ENCODE measurements at regions not wholly inside any gene's neighbourhood (a gene's known extent, or its start where the extent isn't known, plus 50 kb on each side); places are given as distances from the start of the nearest gene placed in this dataset.

GRCh38 chr1:219387211-219387610, 213.5 kb downstream of the LYPLAL1 start:
- no peaks in the 10 kb centered on the region for H4K20me1 ChIP-seq (ENCODE audit: insufficient read depth)
- H3K36me3 ChIP-seq (ENCODE audit: control insufficient read depth in 1 of 2, insufficient read depth in 2 of 2, low read length in 2 of 2), result no peaks in the 10 kb centered on the region
- intact Hi-C loops (cut with micrococcal nuclease), result no loop called here
- H3K9me3 ChIP-seq (ENCODE audit: control insufficient read depth in 1 of 2, insufficient read depth in 1 of 2, low read depth in 1 of 2, low read length in 2 of 2), result no peaks in the 10 kb centered on the region
- ChIA-PET POLR2A (no interaction called here), CTCF (no interaction called here), RAD21 (ENCODE audit: low non-redundant PET in 1 of 2, low total read pairs in 2 of 2, uncharacterized antibody in 2 of 2, unreplicated experiment in 2 of 2) (no interaction called here)
- H3K4me1 ChIP-seq (ENCODE audit: control insufficient read depth in 1 of 2, insufficient read depth in 2 of 2, low read length in 2 of 2), result no peaks in the 10 kb centered on the region
- no peak for ATAC-seq
- no peaks in the 10 kb centered on the region for H3K9me2 ChIP-seq (ENCODE audit: insufficient read depth)
- no peak for DNase-seq (ENCODE audit: low read depth, low spot score)
- H3K4me2 ChIP-seq (ENCODE audit: low read length), result no peak overlapping the region
- H3K4me3 ChIP-seq (replicated peaks in 1 of 2; ENCODE audit: low read depth in 1 of 2, low read length in 2 of 2), result no peak overlapping the region
- H3K27me3 ChIP-seq (ENCODE audit: insufficient read depth, low read length), result no peaks in the 10 kb centered on the region
- no peak overlapping the region for H2AFZ ChIP-seq (ENCODE audit: low read depth, low read length, poor library complexity, severe bottlenecking)
- no peak overlapping the region for H3K27ac ChIP-seq (ENCODE audit: low read depth, low read length)
- H3K79me2 ChIP-seq (ENCODE audit: insufficient read depth, low read length), result no peaks in the 10 kb centered on the region
- H3K9ac ChIP-seq (ENCODE audit: low read length), result no peak overlapping the region
- no peak for TF ChIP-seq POLR2AphosphoS5 (IDR thresholded peaks at IDR 0.05; ENCODE audit: low read depth, low read length)
- no peak for TF ChIP-seq SRF (IDR thresholded peaks at IDR 0.05; ENCODE audit: low read depth)
- TF ChIP-seq REST (IDR thresholded peaks at IDR 0.05; ENCODE audit: low read depth), result no peak
- no peak for TF ChIP-seq EGR1 (IDR thresholded peaks at IDR 0.05; ENCODE audit: low read depth)
- no peak for TF ChIP-seq CBX3 (IDR thresholded peaks at IDR 0.05; ENCODE audit: low read depth)
- TF ChIP-seq, protein P1, sequence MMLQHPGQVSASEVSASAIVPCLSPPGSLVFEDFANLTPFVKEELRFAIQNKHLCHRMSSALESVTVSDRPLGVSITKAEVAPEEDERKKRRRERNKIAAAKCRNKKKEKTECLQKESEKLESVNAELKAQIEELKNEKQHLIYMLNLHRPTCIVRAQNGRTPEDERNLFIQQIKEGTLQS (IDR thresholded peaks at IDR 0.05), result no peak
- no peak for TF ChIP-seq EZH2 (IDR thresholded peaks at IDR 0.05)
- no TSS peak for BruUV-seq (replicated peaks)

Measured in HCT116 (cell line).